ENCODE measurements at regions not wholly inside any gene's neighbourhood (a gene's known extent, or its start where the extent isn't known, plus 50 kb on each side); places are given as distances from the start of the nearest gene placed in this dataset.

DNA sequence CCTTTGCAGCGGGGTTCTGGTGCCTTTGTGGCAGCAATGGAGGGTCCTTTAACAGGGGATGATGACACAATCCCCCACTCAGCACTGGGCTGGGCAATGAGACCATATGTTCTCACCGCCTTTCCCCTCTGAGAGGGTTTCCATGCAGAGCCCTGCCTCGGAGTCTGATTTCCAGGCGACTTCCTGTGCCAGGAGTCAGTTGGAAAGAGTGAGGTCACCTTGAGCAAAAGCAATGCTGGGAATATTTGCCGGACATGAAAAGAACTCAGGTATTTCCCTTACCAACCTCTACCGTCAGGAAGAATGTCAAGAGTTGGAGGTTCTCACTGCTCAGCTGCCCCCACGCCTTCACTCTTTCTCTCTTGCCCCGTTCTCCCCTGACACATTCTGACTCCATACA, 284.2 kb upstream of the IRX1 start:
- ChIA-PET CTCF (interaction anchor here (0.5 kb wide), 1 partner anchor 56 kb away, joined by 3 read pairs; no protein-coding TSS in a partner anchor), POLR2A (ENCODE audit: low non-redundant PET) (no interaction called here)
- TF ChIP-seq, protein P1, sequence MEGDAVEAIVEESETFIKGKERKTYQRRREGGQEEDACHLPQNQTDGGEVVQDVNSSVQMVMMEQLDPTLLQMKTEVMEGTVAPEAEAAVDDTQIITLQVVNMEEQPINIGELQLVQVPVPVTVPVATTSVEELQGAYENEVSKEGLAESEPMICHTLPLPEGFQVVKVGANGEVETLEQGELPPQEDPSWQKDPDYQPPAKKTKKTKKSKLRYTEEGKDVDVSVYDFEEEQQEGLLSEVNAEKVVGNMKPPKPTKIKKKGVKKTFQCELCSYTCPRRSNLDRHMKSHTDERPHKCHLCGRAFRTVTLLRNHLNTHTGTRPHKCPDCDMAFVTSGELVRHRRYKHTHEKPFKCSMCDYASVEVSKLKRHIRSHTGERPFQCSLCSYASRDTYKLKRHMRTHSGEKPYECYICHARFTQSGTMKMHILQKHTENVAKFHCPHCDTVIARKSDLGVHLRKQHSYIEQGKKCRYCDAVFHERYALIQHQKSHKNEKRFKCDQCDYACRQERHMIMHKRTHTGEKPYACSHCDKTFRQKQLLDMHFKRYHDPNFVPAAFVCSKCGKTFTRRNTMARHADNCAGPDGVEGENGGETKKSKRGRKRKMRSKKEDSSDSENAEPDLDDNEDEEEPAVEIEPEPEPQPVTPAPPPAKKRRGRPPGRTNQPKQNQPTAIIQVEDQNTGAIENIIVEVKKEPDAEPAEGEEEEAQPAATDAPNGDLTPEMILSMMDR (conservative IDR thresholded peaks at IDR 0.05; ENCODE audit: low read depth), result no peak
- DNase-seq (ENCODE audit: low spot score), result peak; percentile 13
- H3K27ac ChIP-seq, result peak overlapping the region; percentile 99

DNA sequence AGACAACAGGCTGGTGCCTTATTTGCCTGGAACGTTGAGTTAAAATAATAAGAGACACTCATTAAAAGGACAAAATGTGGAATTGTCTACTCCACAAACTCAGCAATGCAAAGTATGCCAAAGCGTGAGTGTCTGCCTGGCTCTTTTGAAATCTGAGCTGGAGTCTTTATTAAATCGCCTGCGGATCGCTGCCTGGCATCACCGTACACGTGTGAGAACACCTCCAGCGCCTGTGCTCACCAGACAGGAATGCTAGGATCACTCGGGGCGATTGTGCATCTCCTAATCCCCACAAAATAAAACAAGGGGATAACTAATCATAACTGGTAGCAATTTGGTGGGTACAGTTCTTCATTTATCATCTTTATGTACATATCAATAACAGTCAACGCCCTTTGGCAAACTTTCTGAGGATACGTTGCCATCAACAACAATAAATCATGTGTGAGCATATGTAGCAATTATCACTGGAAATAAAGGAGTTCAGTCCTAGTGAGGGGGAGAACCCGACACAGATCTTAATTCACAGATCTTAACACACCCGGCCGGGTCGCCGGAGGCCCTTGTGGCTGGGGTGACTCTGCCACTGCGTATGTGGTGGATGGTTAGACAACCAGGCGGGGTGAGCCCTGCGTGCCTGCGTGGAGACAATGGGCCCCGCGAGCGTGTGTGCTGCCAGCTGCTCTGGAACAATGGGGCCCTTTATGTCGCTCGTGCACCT, 284.9 kb upstream of the IRX1 start:
- peak; percentile 95 for DNase-seq (ENCODE audit: low spot score)

DNA sequence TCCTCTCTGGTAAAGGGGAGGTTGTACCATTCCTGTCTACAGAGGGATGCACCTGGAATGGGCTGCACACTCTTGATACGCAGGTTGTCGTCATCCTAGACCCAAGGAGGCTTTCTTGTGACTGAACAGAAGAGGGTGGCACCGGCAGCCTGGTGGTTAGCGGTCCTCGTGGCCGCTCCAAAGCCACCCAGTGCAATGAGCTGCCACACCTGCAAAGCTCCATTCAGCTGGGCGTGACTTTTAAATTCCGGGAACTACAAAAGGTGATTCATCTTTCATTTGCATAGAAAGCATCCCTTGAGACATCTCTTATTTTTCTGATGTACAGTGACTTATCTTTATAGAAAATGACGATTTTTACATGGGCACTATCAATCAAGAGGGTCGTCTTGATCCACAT, 286.1 kb upstream of the IRX1 start:
- peak overlapping the region; percentile 99 for H3K27ac ChIP-seq
- TF ChIP-seq, protein P1 (conservative IDR thresholded peaks at IDR 0.05; ENCODE audit: low read depth), result no peak
- peak; percentile 26 for DNase-seq (ENCODE audit: low spot score)
- ChIA-PET POLR2A (ENCODE audit: low non-redundant PET) (no interaction called here), CTCF (no interaction called here)

More for the DNA sequence above, 284.9 kb upstream of the IRX1 start:
- POLR2A ChIA-PET (ENCODE audit: low non-redundant PET), result interaction anchor here (0.5 kb wide), 1 partner anchor 567 kb away, joined by 3 read pairs; no protein-coding TSS in a partner anchor
- CTCF ChIA-PET, result interaction anchor here (0.5 kb wide), 1 partner anchor 57 kb away, joined by 3 read pairs; no protein-coding TSS in a partner anchor
- TF ChIP-seq, protein P1 (conservative IDR thresholded peaks at IDR 0.05; ENCODE audit: low read depth), result no peak
- H3K27ac ChIP-seq, result peak overlapping the region; percentile 99

DNA sequence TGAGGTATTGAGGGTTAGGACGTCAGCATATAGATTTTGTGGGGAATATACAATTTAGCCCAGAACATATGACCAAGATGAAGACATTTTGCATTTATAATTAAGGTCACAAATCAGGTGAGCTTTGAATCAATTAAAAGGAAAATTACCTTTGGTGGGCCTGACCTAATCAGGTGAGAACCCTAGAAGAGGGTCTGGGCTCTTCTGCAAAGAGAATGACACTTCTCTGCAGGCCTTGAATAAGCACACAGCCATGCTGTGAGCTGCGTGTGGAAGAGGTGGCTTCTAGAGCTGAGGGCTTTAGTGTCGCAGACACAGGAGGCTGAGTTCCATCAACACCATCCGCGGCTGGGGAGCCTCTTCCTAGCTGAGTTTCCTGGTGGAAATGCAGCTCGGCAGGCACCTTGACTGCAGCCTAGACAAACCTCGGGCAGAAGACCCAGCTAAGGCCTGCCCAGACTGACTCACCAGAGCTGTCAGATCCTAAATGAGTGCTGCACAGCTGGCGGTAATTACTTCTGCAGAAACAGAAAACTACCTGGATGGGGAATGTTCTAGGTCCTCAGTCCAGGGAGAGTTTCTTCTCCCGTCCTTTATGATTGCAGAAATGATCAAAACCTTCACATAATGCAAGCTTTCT, 287.5 kb upstream of the IRX1 start:
- no peak for DNase-seq (ENCODE audit: low spot score)
- ChIA-PET POLR2A (ENCODE audit: low non-redundant PET) (no interaction called here), CTCF (no interaction called here)
- peak overlapping the region; percentile 99 for H3K27ac ChIP-seq
- TF ChIP-seq, protein P1 (conservative IDR thresholded peaks at IDR 0.05; ENCODE audit: low read depth), result no peak

DNA sequence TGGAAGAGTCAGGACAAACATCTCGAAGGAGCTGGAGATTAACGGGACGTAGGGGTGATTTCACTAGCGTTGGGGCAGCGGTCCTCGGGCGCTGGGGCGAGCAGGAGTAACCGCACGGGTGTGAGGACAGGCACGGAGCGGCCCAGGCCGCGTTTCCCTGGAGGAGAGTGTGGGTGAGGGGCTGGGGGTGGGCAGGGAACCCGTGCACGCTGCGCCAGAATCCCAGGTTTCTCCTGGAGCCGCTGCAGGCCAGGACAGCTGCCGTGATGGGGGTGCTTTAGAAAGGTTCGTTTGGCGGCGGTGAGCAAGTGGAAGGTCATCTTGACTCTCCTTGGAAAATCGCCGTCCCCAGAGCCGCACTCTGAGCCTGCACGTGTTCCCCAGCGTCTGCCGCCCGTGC, 290.2 kb upstream of the IRX1 start:
- H3K27ac ChIP-seq, result no peak overlapping the region
- ChIA-PET CTCF (no interaction called here), POLR2A (ENCODE audit: low non-redundant PET) (no interaction called here)
- TF ChIP-seq, protein P1 (conservative IDR thresholded peaks at IDR 0.05; ENCODE audit: low read depth), result no peak
- no peak for DNase-seq (ENCODE audit: low spot score)

DNA sequence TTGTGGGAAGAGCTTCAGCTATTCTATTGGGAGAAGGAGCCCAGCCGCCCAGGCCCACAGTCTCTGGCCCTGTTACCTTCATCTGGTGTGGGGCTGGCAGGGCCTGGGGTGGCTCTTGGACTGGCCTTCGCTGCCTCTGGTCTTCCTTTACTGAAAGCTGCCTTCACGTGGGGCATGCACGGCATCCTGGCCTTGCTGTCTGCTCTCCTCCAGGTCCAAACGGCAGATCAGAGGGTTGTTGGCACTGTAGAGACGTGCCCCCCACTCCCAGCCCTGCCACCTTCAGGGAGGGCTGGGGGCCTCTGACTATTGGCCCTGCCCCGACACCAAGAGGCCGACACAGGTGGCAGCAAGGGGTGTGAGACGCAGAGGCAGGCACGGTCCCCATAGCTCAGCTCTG, 291.3 kb upstream of the IRX1 start:
- TF ChIP-seq, protein P1 (conservative IDR thresholded peaks at IDR 0.05; ENCODE audit: low read depth), result no peak
- H3K27ac ChIP-seq, result no peak overlapping the region
- POLR2A ChIA-PET (ENCODE audit: low non-redundant PET), result no interaction called here
- no peak for DNase-seq (ENCODE audit: low spot score)
- CTCF ChIA-PET, result no interaction called here
